T-helper 1 cell treated with Interleukin-12 subunit alpha and Interleukin-12 subunit beta and Interleukin-4 antibody, amounts not matched to agents 30 μg/mL and 1 μg/mL, for 36 hours (primary cell): ENCODE measurements at regions not wholly inside any gene's neighbourhood (a gene's known extent, or its start where the extent isn't known, plus 50 kb on each side); places are given as distances from the start of the nearest gene placed in this dataset.
"Not testable (repeated sequence)": the region's sequence is repeated elsewhere in the genome, so short reads cannot be mapped to it uniquely, and the experiment has no call there.

Experiments used
- H3K27ac Mint-ChIP-seq: one replicate; pipeline ENCODE4 v1.8.0; 2021; ENCODE audit warnings: mild to moderate bottlenecking, mixed read lengths
- H3K27me3 Mint-ChIP-seq: one replicate; pipeline ENCODE4 v1.8.0; 2021; ENCODE audit warnings: low read depth, mixed read lengths
- H3K36me3 Mint-ChIP-seq: one replicate; pipeline ENCODE4 v1.8.0; 2021; ENCODE audit warnings: low read depth, mixed read lengths
- H3K4me1 Mint-ChIP-seq: one replicate; pipeline ENCODE4 v1.8.0; 2021; ENCODE audit warnings: low read depth, mixed read lengths
- H3K4me3 Mint-ChIP-seq: one replicate; pipeline ENCODE4 v1.8.0; 2021; ENCODE audit warnings: mild to moderate bottlenecking, moderate library complexity, mixed read lengths
- H3K9me3 Mint-ChIP-seq: one replicate; pipeline ENCODE4 v1.8.0; 2021; ENCODE audit warnings: mixed read lengths

GRCh38 chr19:21668072-21668773 is 99.2 kb downstream of the ZNF100 start:
- not testable (repeated sequence) for H3K36me3 Mint-ChIP-seq, H3K4me1 Mint-ChIP-seq, H3K27me3 Mint-ChIP-seq, H3K27ac Mint-ChIP-seq, H3K4me3 Mint-ChIP-seq
- peaks cover 56% of the 10 kb centered on the region for H3K9me3 Mint-ChIP-seq

GRCh38 chr19:21655540-21656126 is 111.7 kb downstream of the ZNF100 start:
- no peaks in the 10 kb centered on the region for H3K4me1 Mint-ChIP-seq
- peaks cover 47% of the 10 kb centered on the region for H3K9me3 Mint-ChIP-seq
- H3K4me3 Mint-ChIP-seq = no peak overlapping the region
- no peaks in the 10 kb centered on the region for H3K27me3 Mint-ChIP-seq
- H3K27ac Mint-ChIP-seq = no peak overlapping the region
- H3K36me3 Mint-ChIP-seq = no peaks in the 10 kb centered on the region

DNA sequence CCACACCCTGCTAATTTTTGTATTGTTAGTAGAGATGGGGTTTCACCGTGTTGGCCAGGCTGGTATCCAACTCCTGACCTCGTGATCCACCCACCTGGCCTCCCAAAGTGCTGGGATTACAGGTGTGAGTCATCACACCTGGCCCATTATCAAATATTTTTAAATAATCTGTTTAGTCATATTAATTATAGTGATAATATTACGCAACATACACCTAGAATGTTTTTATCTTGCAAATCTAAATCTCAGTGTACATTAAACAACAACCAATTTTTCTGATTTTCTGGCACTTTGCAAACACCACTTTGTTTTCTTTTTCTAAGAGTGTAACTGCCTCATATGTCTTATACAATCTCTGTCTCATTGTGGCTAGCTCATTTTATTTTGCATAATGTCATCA is 115.9 kb downstream of the ZNF100 start:
- H3K4me3 Mint-ChIP-seq, H3K27ac Mint-ChIP-seq, H3K27me3 Mint-ChIP-seq, H3K4me1 Mint-ChIP-seq, H3K36me3 Mint-ChIP-seq: not testable (repeated sequence)
- H3K9me3 Mint-ChIP-seq = peaks cover 69% of the 10 kb centered on the region

DNA sequence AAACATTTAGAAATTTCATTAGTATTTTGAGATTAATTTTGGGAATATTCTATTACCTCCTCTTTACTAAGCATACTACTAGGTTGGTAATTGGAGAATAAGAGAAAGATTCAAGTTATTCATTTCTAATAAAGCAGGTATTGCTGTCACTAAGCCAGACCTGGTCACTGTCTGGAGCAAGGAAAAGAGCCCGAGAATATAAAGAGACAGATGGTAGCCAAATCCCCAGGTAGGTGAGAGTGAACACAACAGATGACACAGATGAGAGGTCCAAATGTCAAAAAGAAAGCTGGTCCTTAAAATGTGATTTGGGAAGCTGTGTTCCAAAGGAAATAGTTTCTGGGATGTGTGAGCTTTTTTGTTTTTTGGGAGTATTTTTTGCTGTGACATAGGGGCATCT is 128.6 kb downstream of the ZNF100 start:
- no peak overlapping the region for H3K4me3 Mint-ChIP-seq
- peaks cover 4% of the 10 kb centered on the region for H3K36me3 Mint-ChIP-seq

DNA sequence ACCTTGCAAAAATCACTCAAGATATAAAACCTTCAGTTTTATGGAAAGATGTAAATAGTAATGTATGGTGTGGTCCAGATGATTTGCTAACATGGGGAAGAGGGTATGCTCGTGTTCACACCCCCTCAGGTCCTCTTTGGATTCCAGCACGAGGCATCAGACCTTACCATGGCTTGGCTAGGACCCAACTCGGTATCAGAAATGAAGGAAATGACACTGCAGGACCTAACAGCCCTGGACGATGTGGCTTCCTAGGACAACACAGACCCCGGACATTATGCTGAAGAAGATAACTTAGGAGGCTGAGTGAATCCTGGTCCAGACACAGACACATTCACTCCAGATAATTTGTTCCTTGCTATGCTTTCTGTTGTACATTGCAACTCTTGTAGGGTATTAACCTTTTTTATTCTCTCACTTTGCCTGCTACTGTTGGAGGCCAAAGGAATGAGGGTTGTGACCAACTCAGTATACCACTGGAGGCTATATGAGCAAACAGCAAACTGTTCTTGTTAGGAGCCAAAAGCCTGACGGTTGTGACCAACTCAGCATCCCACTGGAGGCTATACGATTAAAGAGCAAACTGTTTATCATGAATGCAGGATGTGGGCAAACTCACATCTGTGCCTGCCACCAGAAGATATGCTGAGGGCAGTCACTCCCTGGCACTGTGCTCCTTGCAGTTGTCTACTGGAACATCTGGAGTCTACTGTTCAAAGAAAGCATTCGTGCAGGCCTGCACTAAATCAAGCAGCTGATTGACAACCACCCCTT is 121.7 kb downstream of the ZNF429 start:
- Mint-ChIP-seq H3K27me3 (no peaks in the 10 kb centered on the region), H3K36me3 (no peaks in the 10 kb centered on the region), H3K9me3 (peaks cover 72% of the 10 kb centered on the region), H3K4me1 (no peaks in the 10 kb centered on the region), H3K4me3 (no peak overlapping the region), H3K27ac (no peak overlapping the region)

More for the DNA sequence above, 128.6 kb downstream of the ZNF100 start:
- Mint-ChIP-seq H3K27ac (no peak overlapping the region), H3K9me3 (peaks cover 39% of the 10 kb centered on the region), H3K4me1 (no peaks in the 10 kb centered on the region), H3K27me3 (no peaks in the 10 kb centered on the region)

DNA sequence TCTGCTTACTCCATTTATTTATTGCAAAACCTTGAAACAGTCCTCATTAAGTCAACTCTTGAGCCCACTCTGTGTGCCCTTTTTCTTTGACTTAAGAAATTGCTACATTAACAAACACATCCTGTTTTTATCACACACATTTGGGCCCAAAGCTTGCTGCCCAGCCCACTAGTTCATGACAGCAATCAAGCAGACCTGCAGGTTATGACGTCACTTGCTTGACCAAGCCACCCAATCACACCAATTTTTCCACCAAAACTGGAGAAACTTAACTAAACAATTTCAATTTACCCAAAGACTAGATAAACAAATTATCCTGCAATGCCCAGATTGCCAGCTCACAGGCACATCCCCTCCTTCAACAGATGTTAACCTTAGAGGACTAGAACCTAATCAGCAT is 120.7 kb downstream of the ZNF429 start:
- no peaks in the 10 kb centered on the region for H3K36me3 Mint-ChIP-seq
- H3K4me3 Mint-ChIP-seq = no peak overlapping the region
- H3K27ac Mint-ChIP-seq = no peak overlapping the region
- H3K9me3 Mint-ChIP-seq = peaks cover 65% of the 10 kb centered on the region
- no peaks in the 10 kb centered on the region for H3K4me1 Mint-ChIP-seq
- no peaks in the 10 kb centered on the region for H3K27me3 Mint-ChIP-seq

DNA sequence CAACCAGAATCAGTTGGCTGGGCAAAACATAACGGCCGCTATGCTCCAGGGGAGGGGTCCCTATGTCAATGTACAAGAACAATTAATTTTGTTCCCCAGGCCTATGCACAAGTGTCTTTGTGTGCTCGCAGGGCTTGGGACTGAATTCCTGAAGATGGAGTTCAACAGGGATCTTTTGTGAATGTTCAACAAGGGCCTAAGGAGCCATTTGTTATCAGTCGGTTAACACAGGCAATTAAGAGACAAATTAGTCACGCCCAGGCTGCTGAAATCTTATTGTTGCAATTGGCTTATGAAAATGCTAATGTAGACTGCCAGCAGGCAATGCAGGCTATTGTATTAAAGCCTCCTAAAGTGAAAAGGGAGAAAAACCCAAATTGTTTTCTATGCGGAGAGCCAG is 117.5 kb downstream of the ZNF429 start:
- no peaks in the 10 kb centered on the region for H3K4me1 Mint-ChIP-seq
- H3K27ac Mint-ChIP-seq = no peak overlapping the region
- no peaks in the 10 kb centered on the region for H3K27me3 Mint-ChIP-seq
- peaks cover 58% of the 10 kb centered on the region for H3K9me3 Mint-ChIP-seq
- no peaks in the 10 kb centered on the region for H3K36me3 Mint-ChIP-seq
- H3K4me3 Mint-ChIP-seq = no peak overlapping the region

- no peak overlapping the region for H3K27ac Mint-ChIP-seq
- no peak overlapping the region for H3K4me3 Mint-ChIP-seq
- no peaks in the 10 kb centered on the region for H3K36me3 Mint-ChIP-seq
- H3K9me3 Mint-ChIP-seq = peaks cover 56% of the 10 kb centered on the region
- H3K4me1 Mint-ChIP-seq = no peaks in the 10 kb centered on the region
- H3K27me3 Mint-ChIP-seq = no peaks in the 10 kb centered on the region
Observed at GRCh38 chr19:21621671-21622070, 116.3 kb downstream of the ZNF429 start.

GRCh38 chr19:21617740-21618339 is 112.4 kb downstream of the ZNF429 start:
- no peaks in the 10 kb centered on the region for H3K36me3 Mint-ChIP-seq
- H3K27me3 Mint-ChIP-seq = no peaks in the 10 kb centered on the region
- no peak overlapping the region for H3K27ac Mint-ChIP-seq
- peaks cover 40% of the 10 kb centered on the region for H3K9me3 Mint-ChIP-seq
- H3K4me3 Mint-ChIP-seq = no peak overlapping the region
- H3K4me1 Mint-ChIP-seq = no peaks in the 10 kb centered on the region

- not testable (repeated sequence) for H3K27ac Mint-ChIP-seq, H3K4me3 Mint-ChIP-seq, H3K36me3 Mint-ChIP-seq, H3K4me1 Mint-ChIP-seq, H3K27me3 Mint-ChIP-seq
- peaks cover 52% of the 10 kb centered on the region for H3K9me3 Mint-ChIP-seq
Observed at GRCh38 chr19:21614776-21615175, 109.4 kb downstream of the ZNF429 start.

GRCh38 chr19:21613201-21613600 is 107.8 kb downstream of the ZNF429 start:
- H3K27me3 Mint-ChIP-seq, H3K36me3 Mint-ChIP-seq, H3K27ac Mint-ChIP-seq, H3K4me1 Mint-ChIP-seq, H3K4me3 Mint-ChIP-seq: not testable (repeated sequence)
- peaks cover 60% of the 10 kb centered on the region for H3K9me3 Mint-ChIP-seq

- H3K9me3 Mint-ChIP-seq = peaks cover 58% of the 10 kb centered on the region
- H3K4me3 Mint-ChIP-seq = no peak overlapping the region
- H3K36me3 Mint-ChIP-seq = no peaks in the 10 kb centered on the region
- no peaks in the 10 kb centered on the region for H3K4me1 Mint-ChIP-seq
- H3K27me3 Mint-ChIP-seq = no peaks in the 10 kb centered on the region
- H3K27ac Mint-ChIP-seq = no peak overlapping the region
Observed at GRCh38 chr19:21612403-21612872, 107.0 kb downstream of the ZNF429 start.

DNA sequence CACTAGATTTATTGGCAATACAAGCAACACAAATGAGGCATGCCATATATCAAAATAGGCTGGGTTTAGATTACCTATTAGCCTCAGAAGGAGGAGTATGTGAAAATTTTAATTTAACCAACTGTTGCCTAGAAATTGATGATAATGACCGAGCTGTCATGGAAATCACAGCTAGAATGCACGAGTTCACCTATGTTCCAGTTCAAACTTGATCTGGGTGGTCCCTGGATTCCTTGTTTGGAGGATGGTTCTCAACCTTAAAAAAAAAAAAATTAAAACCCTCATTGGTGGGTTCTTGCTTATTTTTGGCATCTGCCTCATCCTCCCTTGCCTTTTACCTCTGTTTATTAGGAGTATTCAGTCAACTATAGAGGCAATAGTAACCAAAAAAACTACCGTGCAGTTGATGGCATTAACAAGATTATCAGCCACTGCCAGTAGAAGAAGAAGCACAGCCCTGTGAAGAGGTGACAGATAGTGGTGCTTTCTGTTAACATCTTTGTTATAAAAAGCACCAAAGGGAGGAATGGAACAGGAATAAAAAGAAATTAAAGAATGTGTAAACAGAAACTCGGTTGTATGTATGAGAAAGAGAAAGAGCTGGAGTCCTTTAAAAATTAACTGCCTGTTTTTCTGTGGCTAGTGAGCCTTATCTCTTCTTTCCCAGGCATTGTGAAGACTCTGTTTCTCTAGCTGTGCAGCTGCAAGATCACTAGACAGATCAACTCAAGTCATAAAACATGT is 106.4 kb downstream of the ZNF429 start:
- H3K4me3 Mint-ChIP-seq = no peak overlapping the region

DNA sequence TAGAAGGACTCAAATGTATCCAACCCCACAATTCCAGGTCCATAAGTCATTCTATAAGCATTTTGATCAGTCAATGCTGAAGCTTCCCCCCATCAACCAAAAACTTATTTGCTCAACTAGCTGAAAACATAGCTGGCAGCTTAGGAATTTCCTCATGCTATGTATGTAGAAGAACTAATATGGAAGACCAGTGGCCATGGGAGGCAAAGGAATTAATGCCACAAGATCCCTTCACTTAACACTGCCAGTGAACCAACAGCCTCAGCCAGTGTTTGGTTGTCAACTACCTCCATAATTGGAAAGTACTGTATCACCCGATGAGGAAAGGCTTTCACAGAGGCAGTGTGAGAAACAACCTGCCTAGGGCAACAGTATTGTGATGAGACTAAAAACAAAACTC is 105.4 kb downstream of the ZNF429 start:
- no peaks in the 10 kb centered on the region for H3K4me1 Mint-ChIP-seq
- H3K27me3 Mint-ChIP-seq = no peaks in the 10 kb centered on the region
- no peaks in the 10 kb centered on the region for H3K36me3 Mint-ChIP-seq
- no peak overlapping the region for H3K27ac Mint-ChIP-seq
- peaks cover 56% of the 10 kb centered on the region for H3K9me3 Mint-ChIP-seq
- no peak overlapping the region for H3K4me3 Mint-ChIP-seq

More for the DNA sequence above, 106.4 kb downstream of the ZNF429 start:
- Mint-ChIP-seq H3K4me1 (no peaks in the 10 kb centered on the region), H3K9me3 (peaks cover 54% of the 10 kb centered on the region), H3K27me3 (no peaks in the 10 kb centered on the region), H3K27ac (no peak overlapping the region), H3K36me3 (no peaks in the 10 kb centered on the region)
